ENCODE measurements at regions not wholly inside any gene's neighbourhood (a gene's known extent, or its start where the extent isn't known, plus 50 kb on each side); places are given as distances from the start of the nearest gene placed in this dataset.

DNA sequence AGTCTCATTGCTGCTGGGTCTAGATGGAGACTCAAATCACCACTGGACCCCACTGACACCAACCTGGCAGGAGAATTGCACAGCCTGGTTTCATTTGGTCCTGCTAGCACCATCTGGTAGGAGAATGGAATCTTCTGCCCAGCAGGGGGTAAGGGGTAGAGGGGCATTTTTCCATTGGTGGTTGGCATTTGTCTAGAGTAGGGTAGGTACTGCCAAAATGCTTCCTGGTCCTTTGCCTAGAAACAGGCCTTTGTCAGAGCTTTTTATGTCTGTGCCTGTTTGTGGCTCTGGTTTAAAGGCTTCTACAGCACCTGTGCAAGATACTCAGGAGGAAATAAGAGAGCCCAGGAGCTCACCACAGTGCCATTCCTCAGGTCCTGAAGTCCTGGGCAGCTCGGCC is 121.3 kb downstream of the KCTD12 start:
- 96% methylated on average over 1 of the region's 1 CpG for WGBS, 2 donors
- ATAC-seq (ENCODE audit: insufficient read depth, low FRiP score) = no peak
- H3K27ac ChIP-seq (ENCODE audit: low read depth in 1 of 2, low read length in 1 of 2) = peak overlapping the region; percentile 26 to 65

DNA sequence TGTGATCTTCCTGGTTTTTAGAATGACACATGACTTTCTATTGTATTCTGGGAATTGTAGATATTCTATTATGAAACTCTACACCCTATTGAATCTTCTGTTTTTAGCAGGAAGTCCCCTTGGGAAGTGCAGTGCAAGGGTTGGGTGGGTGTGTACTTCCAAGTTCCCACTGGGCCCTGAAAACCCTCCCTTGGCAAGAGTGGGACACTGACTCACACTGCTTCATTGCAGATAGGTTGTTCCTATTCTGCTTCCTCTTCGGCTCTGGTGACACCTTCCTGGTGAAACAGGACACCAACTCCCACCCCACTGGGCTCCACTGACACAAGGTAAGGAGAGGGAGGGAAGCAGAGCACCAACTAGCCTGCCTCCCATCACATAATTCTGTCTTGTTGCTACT is 121.8 kb downstream of the KCTD12 start:
- Histone ChIP-seq H3K9me3 (ENCODE audit: control insufficient read depth in 4 of 4, insufficient read depth in 3 of 4, low read length in 3 of 4) (no peaks in the 10 kb centered on the region), H3K9ac (ENCODE audit: insufficient read depth in 1 of 2, low read length in 2 of 2) (no peak overlapping the region), H3K27ac (ENCODE audit: low read depth in 1 of 2, low read length in 1 of 2) (peak overlapping the region; percentile 26 to 65), H3K27me3 (ENCODE audit: control insufficient read depth in 3 of 3, insufficient read depth in 3 of 3, low read length in 2 of 3) (no peaks in the 10 kb centered on the region), H3K36me3 (ENCODE audit: control insufficient read depth in 4 of 4, insufficient read depth in 4 of 4, low read length in 4 of 4) (no peaks in the 10 kb centered on the region), H3K4me3 (no peak overlapping the region), H3K4me1 (ENCODE audit: control insufficient read depth in 5 of 5, insufficient read depth in 5 of 5, low read length in 5 of 5) (peaks cover 0 to 6% (median 3%) of the 10 kb centered on the region in 5 donors)
- TF ChIP-seq, protein P1, sequence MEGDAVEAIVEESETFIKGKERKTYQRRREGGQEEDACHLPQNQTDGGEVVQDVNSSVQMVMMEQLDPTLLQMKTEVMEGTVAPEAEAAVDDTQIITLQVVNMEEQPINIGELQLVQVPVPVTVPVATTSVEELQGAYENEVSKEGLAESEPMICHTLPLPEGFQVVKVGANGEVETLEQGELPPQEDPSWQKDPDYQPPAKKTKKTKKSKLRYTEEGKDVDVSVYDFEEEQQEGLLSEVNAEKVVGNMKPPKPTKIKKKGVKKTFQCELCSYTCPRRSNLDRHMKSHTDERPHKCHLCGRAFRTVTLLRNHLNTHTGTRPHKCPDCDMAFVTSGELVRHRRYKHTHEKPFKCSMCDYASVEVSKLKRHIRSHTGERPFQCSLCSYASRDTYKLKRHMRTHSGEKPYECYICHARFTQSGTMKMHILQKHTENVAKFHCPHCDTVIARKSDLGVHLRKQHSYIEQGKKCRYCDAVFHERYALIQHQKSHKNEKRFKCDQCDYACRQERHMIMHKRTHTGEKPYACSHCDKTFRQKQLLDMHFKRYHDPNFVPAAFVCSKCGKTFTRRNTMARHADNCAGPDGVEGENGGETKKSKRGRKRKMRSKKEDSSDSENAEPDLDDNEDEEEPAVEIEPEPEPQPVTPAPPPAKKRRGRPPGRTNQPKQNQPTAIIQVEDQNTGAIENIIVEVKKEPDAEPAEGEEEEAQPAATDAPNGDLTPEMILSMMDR (IDR thresholded peaks at IDR 0.05; ENCODE audit: control extremely low read depth, extremely low read depth) = no peak
- 18 to 34% methylated on average over 1 of the region's 1 CpG for WGBS, 2 donors
- ATAC-seq (ENCODE audit: insufficient read depth, low FRiP score) (peak; percentile 92), DNase-seq (no peak)

More for the DNA sequence above, 121.3 kb downstream of the KCTD12 start:
- DNase-seq = no peak
- Histone ChIP-seq H3K9me3 (ENCODE audit: control insufficient read depth in 4 of 4, insufficient read depth in 3 of 4, low read length in 3 of 4) (no peaks in the 10 kb centered on the region), H3K4me3 (no peak overlapping the region), H3K36me3 (ENCODE audit: control insufficient read depth in 4 of 4, insufficient read depth in 4 of 4, low read length in 4 of 4) (no peaks in the 10 kb centered on the region), H3K9ac (ENCODE audit: insufficient read depth in 1 of 2, low read length in 2 of 2) (no peak overlapping the region), H3K4me1 (ENCODE audit: control insufficient read depth in 5 of 5, insufficient read depth in 5 of 5, low read length in 5 of 5) (peaks cover 0 to 7% (median 4%) of the 10 kb centered on the region in 5 donors), H3K27me3 (ENCODE audit: control insufficient read depth in 3 of 3, insufficient read depth in 3 of 3, low read length in 2 of 3) (no peaks in the 10 kb centered on the region)
- TF ChIP-seq, protein P1 (IDR thresholded peaks at IDR 0.05; ENCODE audit: control extremely low read depth, extremely low read depth) = no peak

DNA sequence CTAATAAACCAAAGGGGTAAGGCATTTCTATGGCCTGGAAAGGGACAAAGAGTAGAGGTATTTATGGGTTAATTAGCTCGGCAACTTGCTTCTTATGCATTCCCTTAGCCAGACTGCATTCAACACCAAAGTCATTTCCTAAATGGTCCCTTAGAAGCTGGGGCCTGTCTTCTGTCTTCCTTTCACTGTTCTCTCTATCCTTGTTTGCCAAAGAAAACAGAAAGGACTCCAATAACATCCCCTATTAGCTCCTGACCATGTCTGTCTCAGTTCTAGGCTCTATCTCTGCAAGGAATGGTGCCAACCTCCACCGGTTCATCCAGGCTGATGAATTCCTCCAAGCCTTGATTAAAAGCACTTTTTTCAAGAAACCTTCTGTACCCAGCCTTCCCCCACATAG is 123.5 kb downstream of the KCTD12 start:
- no peak for ATAC-seq (ENCODE audit: insufficient read depth, low FRiP score)
- Histone ChIP-seq H3K27me3 (ENCODE audit: control insufficient read depth in 3 of 3, insufficient read depth in 3 of 3, low read length in 2 of 3) (no peaks in the 10 kb centered on the region), H3K9me3 (ENCODE audit: control insufficient read depth in 4 of 4, insufficient read depth in 3 of 4, low read length in 3 of 4) (no peaks in the 10 kb centered on the region), H3K27ac (ENCODE audit: low read depth in 1 of 2, low read length in 1 of 2) (no peak overlapping the region), H3K4me3 (no peak overlapping the region), H3K36me3 (ENCODE audit: control insufficient read depth in 4 of 4, insufficient read depth in 4 of 4, low read length in 4 of 4) (no peaks in the 10 kb centered on the region), H3K4me1 (ENCODE audit: control insufficient read depth in 5 of 5, insufficient read depth in 5 of 5, low read length in 5 of 5) (peaks cover 2 to 16% (median 4%) of the 10 kb centered on the region in 5 donors), H3K9ac (ENCODE audit: insufficient read depth in 1 of 2, low read length in 2 of 2) (no peak overlapping the region)
- WGBS, 2 donors = 72 to 85% methylated on average over 2 of the region's 2 CpGs
- TF ChIP-seq, protein P1 (IDR thresholded peaks at IDR 0.05; ENCODE audit: control extremely low read depth, extremely low read depth) = no peak
- no peak for DNase-seq

DNA sequence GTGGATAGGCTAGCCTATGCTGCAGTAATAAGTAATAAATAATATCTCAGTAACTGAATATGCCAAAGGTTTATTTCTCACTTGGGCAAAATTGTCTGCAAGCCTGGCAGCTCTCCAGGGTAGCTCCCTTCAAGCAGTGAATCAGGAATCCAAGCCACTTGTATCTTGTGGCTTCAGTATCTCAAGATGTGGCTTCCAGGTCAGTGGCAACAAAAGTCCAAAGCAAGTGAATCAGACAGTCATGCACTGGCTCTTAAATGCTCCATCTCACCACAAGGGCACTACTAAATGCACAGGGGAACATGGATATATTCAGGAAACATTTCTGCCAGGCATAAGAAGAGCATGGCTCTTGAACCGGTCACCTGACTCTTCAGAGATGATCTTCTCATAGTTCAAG is 126.3 kb downstream of the KCTD12 start:
- Histone ChIP-seq H3K4me1 (ENCODE audit: control insufficient read depth in 5 of 5, insufficient read depth in 5 of 5, low read length in 5 of 5) (peaks cover 2 to 16% (median 4%) of the 10 kb centered on the region in 5 donors), H3K9me3 (ENCODE audit: control insufficient read depth in 4 of 4, insufficient read depth in 3 of 4, low read length in 3 of 4) (no peaks in the 10 kb centered on the region), H3K27ac (ENCODE audit: low read depth in 1 of 2, low read length in 1 of 2) (no peak overlapping the region), H3K27me3 (ENCODE audit: control insufficient read depth in 3 of 3, insufficient read depth in 3 of 3, low read length in 2 of 3) (no peaks in the 10 kb centered on the region), H3K9ac (ENCODE audit: insufficient read depth in 1 of 2, low read length in 2 of 2) (no peak overlapping the region), H3K36me3 (ENCODE audit: control insufficient read depth in 4 of 4, insufficient read depth in 4 of 4, low read length in 4 of 4) (no peaks in the 10 kb centered on the region), H3K4me3 (no peak overlapping the region)
- DNase-seq (no peak), ATAC-seq (ENCODE audit: insufficient read depth, low FRiP score) (no peak)
- TF ChIP-seq, protein P1 (IDR thresholded peaks at IDR 0.05; ENCODE audit: control extremely low read depth, extremely low read depth) = no peak
- 78 to 87% methylated on average over 1 of the region's 1 CpG for WGBS, 2 donors

All from lung (tissue), 11 donors.